ENCODE measurements at regions not wholly inside any gene's neighbourhood (a gene's known extent, or its start where the extent isn't known, plus 50 kb on each side); places are given as distances from the start of the nearest gene placed in this dataset.

GRCh38 chr18:998936-999335 is 94.3 kb downstream of the ADCYAP1 start:
- H4K20me1 ChIP-seq (ENCODE audit: insufficient read depth, low read length): no peaks in the 10 kb centered on the region
- peaks cover 3% of the 10 kb centered on the region for H3K4me1 ChIP-seq (ENCODE audit: insufficient read depth, low read length)
- no peak for DNase-seq (ENCODE audit: insufficient read length, low spot score, missing footprints)
- no peak overlapping the region for H2AFZ ChIP-seq (ENCODE audit: low read length)
- H3K79me2 ChIP-seq (ENCODE audit: insufficient read depth, low read length): no peaks in the 10 kb centered on the region
- TF ChIP-seq CTCF (IDR thresholded peaks at IDR 0.05; ENCODE audit: extremely low read depth, low read depth, low read length): no peak
- H3K36me3 ChIP-seq (ENCODE audit: insufficient read depth, low read length): no peaks in the 10 kb centered on the region
- H3K27ac ChIP-seq (ENCODE audit: low read depth, low read length): no peak overlapping the region
- H3K4me2 ChIP-seq (ENCODE audit: insufficient read depth, low read length): no peak overlapping the region
- no peak overlapping the region for H3K4me3 ChIP-seq (ENCODE audit: insufficient read depth, low read length)
- H3K27me3 ChIP-seq (ENCODE audit: insufficient read depth, low read length): no peaks in the 10 kb centered on the region
- H3K9me3 ChIP-seq (ENCODE audit: low read depth, low read length): no peaks in the 10 kb centered on the region

- Histone ChIP-seq H3K27ac (ENCODE audit: low read depth, low read length) (no peak overlapping the region), H3K9me3 (ENCODE audit: low read depth, low read length) (no peaks in the 10 kb centered on the region), H3K36me3 (ENCODE audit: insufficient read depth, low read length) (no peaks in the 10 kb centered on the region), H3K4me2 (ENCODE audit: insufficient read depth, low read length) (no peak overlapping the region), H3K4me3 (ENCODE audit: insufficient read depth, low read length) (no peak overlapping the region), H3K27me3 (ENCODE audit: insufficient read depth, low read length) (no peaks in the 10 kb centered on the region), H3K4me1 (ENCODE audit: insufficient read depth, low read length) (peaks cover 3% of the 10 kb centered on the region), H3K79me2 (ENCODE audit: insufficient read depth, low read length) (no peaks in the 10 kb centered on the region), H4K20me1 (ENCODE audit: insufficient read depth, low read length) (no peaks in the 10 kb centered on the region), H2AFZ (ENCODE audit: low read length) (no peak overlapping the region)
- no peak for TF ChIP-seq CTCF (IDR thresholded peaks at IDR 0.05; ENCODE audit: extremely low read depth, low read depth, low read length)
- no peak for DNase-seq (ENCODE audit: insufficient read length, low spot score, missing footprints)
These were observed 98.0 kb downstream of the ADCYAP1 start for GRCh38 chr18:1002653-1003178.

GRCh38 chr18:1003499-1003898 is 98.8 kb downstream of the ADCYAP1 start:
- Histone ChIP-seq H3K4me2 (ENCODE audit: insufficient read depth, low read length) (no peak overlapping the region), H3K4me1 (ENCODE audit: insufficient read depth, low read length) (peaks cover 3% of the 10 kb centered on the region), H3K79me2 (ENCODE audit: insufficient read depth, low read length) (no peaks in the 10 kb centered on the region), H4K20me1 (ENCODE audit: insufficient read depth, low read length) (no peaks in the 10 kb centered on the region), H3K27ac (ENCODE audit: low read depth, low read length) (no peak overlapping the region), H3K9me3 (ENCODE audit: low read depth, low read length) (no peaks in the 10 kb centered on the region), H3K36me3 (ENCODE audit: insufficient read depth, low read length) (no peaks in the 10 kb centered on the region), H3K27me3 (ENCODE audit: insufficient read depth, low read length) (no peaks in the 10 kb centered on the region), H2AFZ (ENCODE audit: low read length) (no peak overlapping the region), H3K4me3 (ENCODE audit: insufficient read depth, low read length) (no peak overlapping the region)
- TF ChIP-seq CTCF (IDR thresholded peaks at IDR 0.05; ENCODE audit: extremely low read depth, low read depth, low read length): no peak
- DNase-seq (ENCODE audit: insufficient read length, low spot score, missing footprints): no peak

- Histone ChIP-seq H3K4me3 (ENCODE audit: insufficient read depth, low read length) (no peak overlapping the region), H3K36me3 (ENCODE audit: insufficient read depth, low read length) (no peaks in the 10 kb centered on the region), H3K9me3 (ENCODE audit: low read depth, low read length) (peaks cover 4% of the 10 kb centered on the region), H2AFZ (ENCODE audit: low read length) (no peak overlapping the region), H3K27ac (ENCODE audit: low read depth, low read length) (no peak overlapping the region), H3K4me1 (ENCODE audit: insufficient read depth, low read length) (peaks cover 3% of the 10 kb centered on the region), H3K27me3 (ENCODE audit: insufficient read depth, low read length) (no peaks in the 10 kb centered on the region), H3K79me2 (ENCODE audit: insufficient read depth, low read length) (no peaks in the 10 kb centered on the region), H4K20me1 (ENCODE audit: insufficient read depth, low read length) (no peaks in the 10 kb centered on the region), H3K4me2 (ENCODE audit: insufficient read depth, low read length) (no peak overlapping the region)
- no peak for TF ChIP-seq CTCF (IDR thresholded peaks at IDR 0.05; ENCODE audit: extremely low read depth, low read depth, low read length)
- no peak for DNase-seq (ENCODE audit: insufficient read length, low spot score, missing footprints)
These were observed 101.6 kb downstream of the ADCYAP1 start for GRCh38 chr18:1006304-1006703.

Measured in osteoblast (primary cell).